ENCODE measurements at regions not wholly inside any gene's neighbourhood (a gene's known extent, or its start where the extent isn't known, plus 50 kb on each side); places are given as distances from the start of the nearest gene placed in this dataset.

DNA sequence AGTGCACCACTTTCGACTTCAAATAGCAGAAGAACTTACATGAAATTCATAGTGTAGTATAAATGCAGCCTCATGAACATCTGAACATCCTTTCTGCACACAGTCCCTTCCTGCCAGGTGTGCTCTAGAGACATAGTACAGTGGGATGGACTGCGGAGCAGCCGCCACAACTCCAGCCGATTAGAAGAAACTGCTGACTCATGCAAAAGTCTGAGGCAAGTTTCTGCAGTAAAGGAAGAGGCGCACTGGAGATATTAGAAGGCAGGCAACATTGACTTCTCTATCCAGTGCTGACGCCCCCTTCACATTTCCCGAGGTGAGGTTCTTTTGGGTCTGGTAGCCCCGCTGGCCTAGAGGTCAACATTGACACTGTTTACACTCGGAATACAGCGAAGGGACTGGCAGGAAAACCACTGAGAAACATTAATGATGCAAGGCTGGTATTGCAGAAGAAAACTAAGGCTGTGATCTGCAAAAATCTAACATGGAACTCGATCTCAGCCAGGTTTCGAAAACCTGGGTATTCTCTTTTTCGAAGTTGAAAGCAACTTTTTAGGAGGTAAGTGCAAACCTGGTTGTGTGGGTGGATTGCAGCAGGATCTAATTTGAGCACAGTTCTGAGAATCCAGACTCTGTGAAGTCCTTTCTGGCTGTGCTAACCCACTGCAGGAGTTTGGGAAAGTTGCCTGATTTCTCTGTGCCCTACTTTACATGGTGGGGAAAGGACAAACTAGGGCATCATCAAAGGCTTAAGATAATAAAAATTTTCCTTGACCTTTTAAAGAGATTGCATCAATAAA is 90.7 kb downstream of the CDC7 start:
- TF ChIP-seq POLR2A (IDR thresholded peaks at IDR 0.05) = no peak
- TF ChIP-seq, protein P1, sequence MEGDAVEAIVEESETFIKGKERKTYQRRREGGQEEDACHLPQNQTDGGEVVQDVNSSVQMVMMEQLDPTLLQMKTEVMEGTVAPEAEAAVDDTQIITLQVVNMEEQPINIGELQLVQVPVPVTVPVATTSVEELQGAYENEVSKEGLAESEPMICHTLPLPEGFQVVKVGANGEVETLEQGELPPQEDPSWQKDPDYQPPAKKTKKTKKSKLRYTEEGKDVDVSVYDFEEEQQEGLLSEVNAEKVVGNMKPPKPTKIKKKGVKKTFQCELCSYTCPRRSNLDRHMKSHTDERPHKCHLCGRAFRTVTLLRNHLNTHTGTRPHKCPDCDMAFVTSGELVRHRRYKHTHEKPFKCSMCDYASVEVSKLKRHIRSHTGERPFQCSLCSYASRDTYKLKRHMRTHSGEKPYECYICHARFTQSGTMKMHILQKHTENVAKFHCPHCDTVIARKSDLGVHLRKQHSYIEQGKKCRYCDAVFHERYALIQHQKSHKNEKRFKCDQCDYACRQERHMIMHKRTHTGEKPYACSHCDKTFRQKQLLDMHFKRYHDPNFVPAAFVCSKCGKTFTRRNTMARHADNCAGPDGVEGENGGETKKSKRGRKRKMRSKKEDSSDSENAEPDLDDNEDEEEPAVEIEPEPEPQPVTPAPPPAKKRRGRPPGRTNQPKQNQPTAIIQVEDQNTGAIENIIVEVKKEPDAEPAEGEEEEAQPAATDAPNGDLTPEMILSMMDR (IDR thresholded peaks at IDR 0.05) = no peak
- no peak for TF ChIP-seq POLR2AphosphoS5 (IDR thresholded peaks at IDR 0.05)
- no peak for DNase-seq (ENCODE audit: low spot score in 2 of 2)

GRCh38 chr1:91592716-91593477 is 92.2 kb downstream of the CDC7 start:
- no peak for DNase-seq (ENCODE audit: low spot score in 2 of 2)
- Histone ChIP-seq H3K4me1 (no peaks in the 10 kb centered on the region), H3K36me3 (no peaks in the 10 kb centered on the region), H3K9me3 (no peaks in the 10 kb centered on the region), H3K27ac (no peak overlapping the region), H3K4me3 (no peak overlapping the region), H3K27me3 (no peaks in the 10 kb centered on the region)
- intact Hi-C loops (cut with DNase I; ENCODE audit: low total_unique reads) = no loop called here
- TF ChIP-seq, protein P1 (IDR thresholded peaks at IDR 0.05) = no peak
- no peak for TF ChIP-seq POLR2AphosphoS5 (IDR thresholded peaks at IDR 0.05)
- TF ChIP-seq POLR2A (IDR thresholded peaks at IDR 0.05) = no peak

More for the DNA sequence above, 90.7 kb downstream of the CDC7 start:
- no peaks in the 10 kb centered on the region for H3K27me3 ChIP-seq
- H3K4me1 ChIP-seq = no peaks in the 10 kb centered on the region
- intact Hi-C loops (cut with DNase I; ENCODE audit: low total_unique reads) = no loop called here
- H3K36me3 ChIP-seq = no peaks in the 10 kb centered on the region
- no peaks in the 10 kb centered on the region for H3K9me3 ChIP-seq
- H3K4me3 ChIP-seq = peak overlapping the region in 1 of 3 donors; percentile 15
- no peak overlapping the region for H3K27ac ChIP-seq

DNA sequence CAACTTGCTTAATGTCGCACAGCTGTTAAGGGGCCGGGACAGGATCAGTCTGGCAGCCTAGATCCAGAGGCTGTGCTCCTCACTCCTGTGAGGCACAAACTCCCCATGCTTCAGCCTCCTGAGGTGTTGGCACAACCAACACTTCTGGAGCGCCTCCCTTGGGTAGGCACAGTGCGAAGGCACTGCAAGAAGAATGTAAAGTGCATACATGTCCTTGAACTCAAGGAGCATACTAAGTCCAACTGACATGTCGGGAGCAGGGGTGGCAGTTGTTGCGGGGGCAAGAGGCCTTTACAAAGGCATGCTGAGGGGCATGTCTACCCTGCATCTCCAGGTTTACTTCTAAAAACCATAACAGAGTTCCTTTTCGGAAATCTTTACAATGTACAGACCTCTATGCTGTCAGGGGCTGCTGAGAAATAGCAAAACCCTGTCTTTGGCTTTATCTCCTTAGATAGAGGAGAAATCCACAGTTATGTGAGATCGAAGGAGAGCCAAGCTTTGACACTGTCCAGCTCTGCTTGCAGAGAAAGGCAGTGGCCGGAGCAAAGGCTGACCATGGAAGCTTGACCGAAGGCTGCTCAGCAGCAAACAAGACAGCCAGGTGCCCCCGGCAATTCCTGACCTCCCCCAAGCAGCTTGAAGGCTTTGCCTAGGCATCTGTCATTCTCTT is 93.9 kb downstream of the CDC7 start:
- intact Hi-C loops (cut with DNase I; ENCODE audit: low total_unique reads) = no loop called here
- Histone ChIP-seq H3K27me3 (no peaks in the 10 kb centered on the region), H3K36me3 (no peaks in the 10 kb centered on the region), H3K4me1 (no peaks in the 10 kb centered on the region), H3K4me3 (no peak overlapping the region), H3K9me3 (no peaks in the 10 kb centered on the region), H3K27ac (no peak overlapping the region)
- no peak for TF ChIP-seq POLR2AphosphoS5 (IDR thresholded peaks at IDR 0.05)
- no peak for DNase-seq (ENCODE audit: low spot score in 2 of 2)

DNA sequence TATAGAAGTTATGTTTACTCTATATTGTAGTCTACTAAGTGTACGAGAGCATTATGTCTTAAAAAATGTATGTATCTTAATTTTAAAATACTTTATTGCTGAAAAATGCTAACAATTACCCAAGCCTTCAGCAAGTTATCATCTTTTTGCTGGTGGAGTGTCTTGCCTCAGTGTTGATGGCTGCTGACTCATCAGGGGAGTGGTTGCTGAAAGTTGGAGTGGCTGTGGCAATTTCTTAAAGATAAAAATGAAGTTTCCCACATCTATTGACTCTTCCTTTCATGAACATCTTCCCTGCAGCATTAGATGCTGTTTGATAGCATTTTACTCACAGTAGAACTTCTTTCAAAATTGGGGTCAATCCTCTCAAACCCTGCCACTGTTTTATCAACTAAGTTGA is 95.8 kb downstream of the CDC7 start:
- Histone ChIP-seq H3K36me3 (no peaks in the 10 kb centered on the region), H3K9me3 (no peaks in the 10 kb centered on the region), H3K27me3 (no peaks in the 10 kb centered on the region), H3K4me1 (no peaks in the 10 kb centered on the region), H3K27ac (no peak overlapping the region), H3K4me3 (no peak overlapping the region)
- no peak for DNase-seq (ENCODE audit: low spot score in 2 of 2)
- intact Hi-C loops (cut with DNase I; ENCODE audit: low total_unique reads) = no loop called here
- TF ChIP-seq POLR2AphosphoS5 (IDR thresholded peaks at IDR 0.05) (no peak), POLR2A (IDR thresholded peaks at IDR 0.05) (no peak)
- TF ChIP-seq, protein P1 (IDR thresholded peaks at IDR 0.05) = no peak

DNA sequence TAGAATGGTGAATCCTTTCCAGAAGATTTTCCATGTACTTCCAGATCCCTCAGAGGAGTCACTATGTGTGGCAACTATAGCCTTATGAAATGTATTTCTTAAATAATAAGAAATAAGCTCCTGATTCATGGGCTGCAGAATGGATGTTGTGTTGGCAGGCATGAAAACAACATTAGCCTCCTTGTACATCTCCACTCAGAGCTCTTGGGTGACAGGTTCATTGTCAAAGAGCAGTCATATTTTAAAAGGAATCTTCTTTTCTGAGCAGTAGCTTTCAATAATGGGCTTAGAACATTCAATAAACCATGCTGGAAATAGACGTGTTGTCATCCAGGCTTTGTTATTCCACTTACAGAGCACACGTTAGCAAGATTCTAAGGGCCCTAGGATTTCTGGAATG is 96.6 kb downstream of the CDC7 start:
- no peaks in the 10 kb centered on the region for H3K4me1 ChIP-seq
- DNase-seq (ENCODE audit: low spot score in 2 of 2) = no peak
- no peak overlapping the region for H3K4me3 ChIP-seq
- H3K36me3 ChIP-seq = no peaks in the 10 kb centered on the region
- no peak overlapping the region for H3K27ac ChIP-seq
- intact Hi-C loops (cut with DNase I; ENCODE audit: low total_unique reads) = no loop called here
- H3K27me3 ChIP-seq = no peaks in the 10 kb centered on the region
- TF ChIP-seq POLR2A (IDR thresholded peaks at IDR 0.05) (no peak), POLR2AphosphoS5 (IDR thresholded peaks at IDR 0.05) (no peak)
- TF ChIP-seq, protein P1 (IDR thresholded peaks at IDR 0.05) = no peak
- no peaks in the 10 kb centered on the region for H3K9me3 ChIP-seq
